ENCODE measurements at regions not wholly inside any gene's neighbourhood (a gene's known extent, or its start where the extent isn't known, plus 50 kb on each side); places are given as distances from the start of the nearest gene placed in this dataset.

GRCh38 chr13:58474581-58474980, 843.0 kb downstream of the PCDH17 start:
- TF ChIP-seq, protein P1, sequence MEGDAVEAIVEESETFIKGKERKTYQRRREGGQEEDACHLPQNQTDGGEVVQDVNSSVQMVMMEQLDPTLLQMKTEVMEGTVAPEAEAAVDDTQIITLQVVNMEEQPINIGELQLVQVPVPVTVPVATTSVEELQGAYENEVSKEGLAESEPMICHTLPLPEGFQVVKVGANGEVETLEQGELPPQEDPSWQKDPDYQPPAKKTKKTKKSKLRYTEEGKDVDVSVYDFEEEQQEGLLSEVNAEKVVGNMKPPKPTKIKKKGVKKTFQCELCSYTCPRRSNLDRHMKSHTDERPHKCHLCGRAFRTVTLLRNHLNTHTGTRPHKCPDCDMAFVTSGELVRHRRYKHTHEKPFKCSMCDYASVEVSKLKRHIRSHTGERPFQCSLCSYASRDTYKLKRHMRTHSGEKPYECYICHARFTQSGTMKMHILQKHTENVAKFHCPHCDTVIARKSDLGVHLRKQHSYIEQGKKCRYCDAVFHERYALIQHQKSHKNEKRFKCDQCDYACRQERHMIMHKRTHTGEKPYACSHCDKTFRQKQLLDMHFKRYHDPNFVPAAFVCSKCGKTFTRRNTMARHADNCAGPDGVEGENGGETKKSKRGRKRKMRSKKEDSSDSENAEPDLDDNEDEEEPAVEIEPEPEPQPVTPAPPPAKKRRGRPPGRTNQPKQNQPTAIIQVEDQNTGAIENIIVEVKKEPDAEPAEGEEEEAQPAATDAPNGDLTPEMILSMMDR (IDR thresholded peaks at IDR 0.05) = no peak
- TF ChIP-seq POLR2AphosphoS5 (IDR thresholded peaks at IDR 0.05) (no peak), POLR2A (IDR thresholded peaks at IDR 0.05; ENCODE audit: low read depth) (no peak), EP300 (IDR thresholded peaks at IDR 0.05) (no peak)
